ENCODE measurements at regions not wholly inside any gene's neighbourhood (a gene's known extent, or its start where the extent isn't known, plus 50 kb on each side); places are given as distances from the start of the nearest gene placed in this dataset.

DNA sequence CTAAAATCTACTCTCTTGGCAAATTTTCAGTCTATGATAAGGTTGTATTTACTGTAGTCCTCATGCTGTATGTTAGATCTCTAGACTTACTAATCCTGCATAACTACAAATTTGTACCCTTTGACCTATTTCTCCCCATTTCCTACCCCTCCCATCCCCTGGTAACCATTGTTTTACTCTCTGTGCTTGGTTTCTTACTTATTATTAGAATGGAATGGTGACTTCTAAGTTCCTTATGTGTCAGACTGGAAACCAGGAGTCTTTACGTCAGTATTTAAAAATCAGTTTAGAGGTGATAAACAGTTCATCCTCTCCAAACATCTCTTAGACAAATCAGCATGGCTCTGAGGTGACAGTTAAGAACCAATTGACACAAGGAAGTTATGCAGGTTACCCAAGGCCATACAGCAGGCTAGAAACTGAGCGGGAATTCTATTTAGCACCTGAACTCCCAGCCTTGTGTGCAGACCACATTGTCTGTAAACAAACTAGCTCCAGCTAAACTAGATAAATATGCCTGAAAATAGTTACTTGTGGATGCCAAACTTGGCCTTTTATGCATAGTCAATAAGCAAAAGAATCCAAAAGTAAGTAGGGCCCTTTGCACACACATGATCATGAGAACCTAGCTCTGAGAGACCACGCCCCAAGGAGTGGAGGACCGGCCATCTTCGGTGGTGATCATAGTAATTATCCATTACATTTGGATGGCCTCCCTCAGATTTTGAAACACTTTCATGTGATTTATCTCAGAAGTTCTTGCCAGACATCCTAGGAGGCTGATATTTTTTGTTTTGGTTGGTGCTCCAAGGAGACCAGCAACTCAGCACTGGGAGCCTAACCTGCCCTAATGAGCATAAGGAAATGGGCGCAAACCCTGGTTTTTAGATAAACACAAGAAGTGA lies 72.3 kb upstream of the BOC start:
- DNase-seq = no peak

DNA sequence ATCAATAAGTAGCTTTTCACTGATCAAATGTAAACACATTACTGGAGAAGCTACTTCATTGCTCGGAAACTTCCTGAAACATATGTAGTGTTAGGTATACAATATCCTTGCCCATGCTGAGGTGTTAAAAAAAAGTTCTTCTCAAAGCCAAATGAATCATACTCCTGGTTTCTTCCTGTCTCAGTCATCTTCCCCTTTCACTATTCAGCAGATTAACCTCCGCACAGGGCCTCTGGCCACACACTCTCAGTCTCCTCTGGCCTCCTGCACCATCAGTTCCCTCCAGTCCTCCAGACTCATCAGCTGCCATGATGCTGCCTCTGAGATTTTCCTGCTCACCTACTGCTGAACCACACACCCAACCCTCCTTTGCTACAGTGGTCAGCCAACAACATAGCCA lies 70.5 kb upstream of the BOC start:
- peak; percentile 21 for DNase-seq

GRCh38 chr3:113141543-113141942 lies 69.8 kb upstream of the BOC start:
- DNase-seq = no peak

GRCh38 chr3:113142476-113142875 lies 68.9 kb upstream of the BOC start:
- no peak for DNase-seq

DNA sequence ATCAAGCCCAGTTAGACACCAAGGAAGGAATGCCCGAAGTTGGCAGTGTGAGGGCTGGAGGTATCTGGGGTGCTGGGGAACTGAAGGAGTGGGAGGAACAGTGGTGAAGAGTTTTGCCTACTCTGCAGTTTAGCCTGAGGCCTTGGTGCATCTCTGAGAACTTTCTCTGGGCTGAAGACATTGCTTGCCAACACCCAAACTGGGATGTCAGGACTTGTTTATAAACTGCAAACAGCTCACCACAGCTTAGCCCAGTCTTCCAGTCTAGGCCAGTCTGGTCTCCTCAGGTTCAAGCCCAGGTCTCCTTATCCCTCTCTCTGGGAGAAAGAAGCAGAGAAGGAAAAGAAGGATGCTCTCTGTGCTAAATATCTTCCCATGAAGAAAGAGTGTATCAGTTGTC lies 68.0 kb upstream of the BOC start:
- DNase-seq = no peak

DNA sequence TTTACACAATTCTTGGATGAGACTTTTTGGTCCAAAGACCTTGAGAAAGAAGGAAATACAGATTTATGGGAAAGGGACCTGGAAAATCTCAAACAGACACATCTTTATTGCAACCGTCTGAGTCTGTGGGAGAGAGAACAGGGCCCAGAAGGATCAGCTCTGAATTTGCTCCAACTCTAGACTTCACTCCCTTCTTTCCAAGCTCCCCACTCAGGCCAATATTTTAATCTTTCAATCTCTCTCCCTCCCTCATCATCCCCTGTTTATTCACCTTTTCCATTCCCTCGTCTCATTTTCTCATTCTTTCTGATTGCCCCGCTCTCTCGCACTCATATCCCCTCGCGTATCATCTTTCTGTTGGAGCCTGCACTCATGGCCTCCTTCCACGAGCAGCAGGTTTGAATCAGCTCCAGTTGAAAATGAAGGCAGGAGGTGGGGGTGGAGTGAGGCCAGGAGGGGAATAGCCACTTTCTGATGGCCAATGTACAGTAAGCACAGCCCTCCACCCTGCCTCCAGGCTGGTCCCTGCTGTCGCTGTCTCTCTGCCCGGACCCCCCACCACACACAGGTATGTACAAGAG lies 63.6 kb upstream of the BOC start:
- DNase-seq = no peak

- no peak for DNase-seq
Measured at GRCh38 chr3:113148284-113148683, 63.1 kb upstream of the BOC start.

DNA sequence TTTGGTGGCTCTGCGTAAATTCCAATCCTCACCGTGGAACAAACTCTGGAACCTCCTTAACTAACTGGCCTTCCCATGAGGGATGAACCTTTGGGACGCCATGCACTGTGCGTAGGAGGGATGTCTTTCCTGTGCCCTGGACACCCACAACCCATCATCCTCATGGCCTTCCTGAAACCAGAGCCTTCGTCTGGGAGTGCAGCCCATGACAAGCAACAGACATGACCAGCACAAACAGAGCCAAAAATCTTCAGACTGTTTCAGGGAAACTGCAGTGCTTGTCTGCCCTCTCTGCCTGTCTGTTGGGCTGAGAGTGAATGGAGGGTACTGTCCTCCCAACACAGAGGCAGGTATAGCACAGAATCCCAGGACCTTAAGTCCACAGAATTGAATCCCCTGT lies 61.1 kb upstream of the BOC start:
- no peak for DNase-seq

GRCh38 chr3:113151461-113152031 lies 59.8 kb upstream of the BOC start:
- DNase-seq = peak; percentile 39

DNA sequence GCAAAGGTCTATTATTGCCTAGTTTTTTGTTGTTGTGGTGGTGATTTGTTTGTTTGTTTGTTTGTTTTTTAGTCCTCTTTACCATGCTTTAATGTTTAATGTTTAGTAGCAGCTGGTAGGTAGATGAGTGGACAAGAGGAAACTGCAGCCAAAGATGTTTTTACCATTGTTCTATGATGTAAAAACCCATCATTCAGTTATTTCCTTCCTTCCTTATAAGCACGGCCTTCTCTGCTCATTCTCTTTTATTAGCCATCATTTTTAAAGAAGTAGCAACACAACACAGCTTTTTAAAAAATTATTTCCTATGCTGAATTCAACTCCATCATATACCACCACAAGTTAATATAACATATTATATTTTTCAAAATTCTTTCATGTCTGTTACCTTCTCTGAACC lies 58.5 kb upstream of the BOC start:
- DNase-seq = no peak

- DNase-seq = no peak
Measured at GRCh38 chr3:113153499-113154107, 57.8 kb upstream of the BOC start.

- DNase-seq = no peak
Measured at GRCh38 chr3:113156816-113157333, 54.5 kb upstream of the BOC start.

DNA sequence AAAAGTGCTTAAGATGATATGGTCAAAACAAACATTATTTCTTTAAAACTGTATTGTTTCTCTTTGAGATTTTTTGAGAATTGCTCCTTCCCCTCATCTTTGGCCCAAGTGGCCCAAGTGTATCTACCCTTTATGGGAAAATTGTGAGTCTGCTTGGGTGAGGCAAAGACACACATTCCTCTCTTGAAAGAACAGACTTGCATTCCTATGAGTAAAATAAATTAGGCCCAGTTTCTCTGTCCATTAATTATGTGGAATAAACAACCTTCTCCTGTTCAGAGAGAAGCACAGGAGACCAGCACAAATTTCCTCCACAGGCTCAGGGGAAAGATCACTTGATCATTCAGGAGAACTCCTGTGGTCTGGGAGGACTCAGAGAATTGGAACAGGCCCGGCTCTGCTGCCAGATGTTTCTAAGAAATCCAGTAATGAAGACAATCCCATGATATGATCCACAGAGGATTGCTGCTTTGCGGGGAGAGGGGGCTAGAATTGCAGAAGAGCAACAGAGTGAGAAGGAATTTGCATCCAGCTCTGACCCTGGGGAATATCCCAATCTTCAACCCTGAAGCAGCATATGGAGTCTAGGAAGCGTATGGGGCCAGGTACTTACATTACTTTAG lies 53.8 kb upstream of the BOC start:
- peak; percentile 37 for DNase-seq

DNA sequence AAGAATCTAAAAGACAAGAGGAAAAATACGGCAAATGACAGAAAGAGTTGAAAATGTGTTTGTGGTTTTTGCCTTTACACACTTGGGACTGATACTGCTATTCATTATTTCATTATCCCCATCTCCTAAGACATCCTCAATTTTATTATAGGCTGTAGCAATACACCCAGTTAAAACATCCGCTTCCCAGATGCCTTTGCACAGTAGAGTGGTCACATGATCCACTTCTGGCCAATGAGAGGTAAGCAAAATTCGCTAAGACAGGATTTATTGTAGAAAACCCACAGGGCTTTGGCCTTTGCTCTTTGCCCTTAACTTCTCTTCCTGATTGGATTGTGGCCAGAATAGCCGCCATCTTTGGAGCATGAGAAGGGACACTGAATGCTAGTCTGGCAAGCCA lies 53.2 kb upstream of the BOC start:
- no peak for DNase-seq
